ENCODE measurements at regions not wholly inside any gene's neighbourhood (a gene's known extent, or its start where the extent isn't known, plus 50 kb on each side); places are given as distances from the start of the nearest gene placed in this dataset.

DNA sequence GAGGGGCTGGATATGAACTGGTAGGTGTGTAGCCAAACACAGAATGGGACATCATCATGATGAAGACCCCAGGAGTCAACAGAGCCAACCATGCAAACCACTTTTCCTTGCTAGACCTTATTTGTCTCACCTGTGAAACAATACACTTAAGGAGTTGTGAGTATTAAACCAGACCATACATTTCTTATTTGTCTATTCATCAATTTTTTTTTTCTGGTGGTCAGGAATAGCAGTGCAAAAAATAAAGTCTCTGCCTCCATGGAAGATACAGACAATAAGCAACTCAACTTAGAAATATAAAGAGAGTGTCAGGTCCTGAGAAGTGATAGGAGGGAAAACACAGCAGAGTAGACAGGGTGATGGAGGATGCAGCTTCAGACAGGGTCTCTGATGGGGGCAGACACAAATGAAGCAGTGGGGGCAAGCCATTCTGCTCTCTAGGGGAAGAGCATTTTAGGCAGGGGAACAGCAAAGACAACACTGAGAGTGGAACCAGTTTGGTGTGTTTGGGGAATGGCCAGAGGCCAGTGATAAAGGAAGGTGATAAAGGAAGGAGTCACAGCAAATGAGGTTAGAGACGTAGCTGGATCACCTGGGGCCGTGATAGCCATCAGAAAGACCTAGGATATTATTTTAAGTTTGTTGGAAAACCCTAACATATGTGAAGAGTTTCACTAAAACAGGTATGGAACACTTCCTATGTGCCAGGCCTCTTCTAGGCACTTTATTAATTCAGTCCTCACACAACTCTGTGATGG is 256.2 kb downstream of the MAN2A1 start:
- DNase-seq, result no peak

- DNase-seq, result no peak
These were observed 256.9 kb downstream of the MAN2A1 start for GRCh38 chr5:109946610-109947009.

- no peak for DNase-seq
These were observed 257.9 kb downstream of the MAN2A1 start for GRCh38 chr5:109947667-109948066.

DNA sequence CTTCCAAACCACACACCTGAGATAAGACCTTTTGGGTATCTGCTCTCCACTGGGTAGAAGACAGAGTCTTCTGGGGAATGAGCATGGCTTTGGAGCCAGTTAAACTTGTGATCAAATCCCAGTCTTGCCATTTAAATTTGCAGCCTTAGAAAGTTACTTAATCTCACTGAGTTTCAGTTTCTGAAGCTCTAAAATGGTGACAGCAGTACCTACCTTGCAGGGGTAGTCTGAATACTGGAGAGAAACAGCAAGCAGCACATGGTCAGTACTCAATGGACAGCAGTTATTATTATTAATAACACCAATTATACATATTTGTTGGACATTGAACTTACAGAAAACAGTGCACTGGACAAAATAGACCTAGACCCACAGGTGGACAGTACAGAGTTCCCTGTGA is 260.9 kb downstream of the MAN2A1 start:
- no peak for DNase-seq

DNA sequence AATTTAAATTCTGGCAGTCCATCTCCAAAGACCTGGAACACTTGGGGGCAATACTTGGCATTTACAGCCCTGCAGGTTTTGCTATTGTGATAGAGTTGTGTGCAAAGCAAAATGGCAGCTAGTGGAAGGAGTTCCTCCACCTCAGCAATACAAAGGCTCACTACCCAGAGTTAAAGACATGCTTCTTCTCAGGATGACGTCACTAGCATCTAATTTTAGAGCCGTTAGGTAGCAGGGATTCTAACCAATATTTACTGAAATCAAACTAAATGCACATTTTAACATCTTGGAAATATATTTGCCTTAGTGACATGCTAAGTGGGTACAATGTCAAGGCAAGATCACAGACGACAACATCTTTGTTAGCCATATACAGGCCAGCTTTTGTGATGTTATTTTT is 261.6 kb downstream of the MAN2A1 start:
- no peak for DNase-seq

GRCh38 chr5:109951758-109952157 is 262.0 kb downstream of the MAN2A1 start:
- DNase-seq, result no peak

- DNase-seq, result no peak
These were observed 264.0 kb downstream of the MAN2A1 start for GRCh38 chr5:109953761-109954160.

DNA sequence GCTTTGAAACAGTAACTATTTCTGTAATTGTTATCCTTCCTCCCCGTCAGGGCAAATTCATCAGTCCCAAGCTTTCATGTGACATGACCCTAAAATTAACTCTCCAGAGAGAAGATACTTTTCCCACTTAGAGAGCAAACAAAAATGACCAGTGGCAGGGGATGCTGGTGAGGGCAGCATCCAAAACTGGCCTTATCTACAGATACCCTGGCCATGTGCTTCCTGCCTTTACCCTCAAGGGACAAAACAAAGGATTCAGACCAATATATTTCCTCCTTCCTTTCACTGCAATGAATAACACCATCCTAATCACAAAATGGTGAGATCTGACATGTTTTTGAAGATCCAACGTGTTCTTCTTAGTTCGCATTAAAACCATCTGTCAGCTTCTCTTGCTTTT is 267.2 kb downstream of the MAN2A1 start:
- no peak for DNase-seq

- DNase-seq, result no peak
These were observed 268.4 kb downstream of the MAN2A1 start for GRCh38 chr5:109958082-109958481.

DNA sequence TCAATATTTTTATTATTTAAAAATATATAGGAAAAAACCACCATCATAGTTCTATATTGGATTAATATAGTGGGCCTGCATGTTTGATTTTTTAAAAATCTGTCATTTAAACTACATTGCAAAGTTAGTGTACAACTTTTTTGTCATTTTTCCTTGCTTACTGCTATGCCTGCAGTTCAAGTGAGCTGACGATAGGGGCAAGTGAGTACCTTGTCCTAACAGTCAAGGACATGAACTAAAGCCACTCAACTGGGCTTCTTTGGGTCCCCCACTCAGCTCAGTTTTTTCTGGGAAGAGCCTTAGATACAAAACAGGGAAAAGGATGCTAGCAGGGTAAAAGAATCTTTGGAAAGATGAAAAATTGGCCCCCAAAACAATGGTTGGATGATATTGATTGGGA is 269.9 kb downstream of the MAN2A1 start:
- no peak for DNase-seq

DNA sequence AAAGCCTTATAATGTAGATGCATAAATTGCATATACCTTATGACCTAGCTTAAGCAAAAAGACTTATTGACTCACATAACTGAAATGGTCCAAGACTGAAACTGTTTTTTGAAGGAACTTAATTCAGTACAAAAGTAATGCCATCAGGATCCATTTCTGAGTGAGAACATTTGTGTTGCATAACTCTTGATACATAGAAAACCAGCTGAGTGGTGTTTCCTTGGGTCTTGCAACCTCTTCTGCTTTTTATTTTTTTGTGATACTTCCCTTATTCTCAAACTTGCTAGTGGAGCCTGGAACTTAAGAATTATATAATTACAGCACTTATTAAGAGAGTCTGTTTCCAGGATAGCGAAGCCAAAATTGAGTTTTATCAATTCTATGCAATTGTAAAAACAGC is 272.0 kb downstream of the MAN2A1 start:
- DNase-seq, result no peak

DNA sequence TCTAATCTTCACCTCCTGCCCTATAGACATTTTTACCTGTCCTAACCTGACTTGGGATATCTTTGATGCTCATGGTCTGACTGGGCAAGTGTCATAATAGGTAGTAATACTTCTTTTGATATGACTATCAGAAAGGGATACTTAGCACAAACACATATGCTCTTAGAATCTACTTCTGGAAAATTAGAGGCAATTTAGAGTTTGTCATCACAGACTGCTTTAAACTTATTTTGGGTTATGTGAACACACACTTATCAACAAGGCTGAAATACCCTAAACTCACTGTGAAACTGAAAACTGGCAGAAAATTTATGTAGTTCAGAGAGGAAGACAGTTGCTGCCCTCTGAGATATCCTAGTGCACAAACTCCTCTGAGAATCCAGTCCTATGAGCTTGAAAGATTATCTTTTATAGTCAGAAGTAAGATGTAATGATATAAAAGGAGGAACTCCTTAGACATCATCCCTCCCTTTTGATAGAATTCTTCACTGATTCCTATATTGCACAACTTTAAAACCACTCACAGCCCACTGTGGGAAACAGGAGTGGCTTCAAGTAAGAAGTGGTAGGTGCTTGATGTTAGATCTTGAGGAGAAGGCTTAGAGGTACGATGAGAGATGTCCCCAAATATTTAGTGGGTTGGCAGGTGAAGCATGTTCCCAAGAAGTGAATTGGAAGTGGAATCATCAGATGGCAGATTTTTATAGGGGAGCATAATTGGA is 273.3 kb downstream of the MAN2A1 start:
- no peak for DNase-seq

- DNase-seq, result no peak
These were observed 274.4 kb downstream of the MAN2A1 start for GRCh38 chr5:109964136-109964535.

- DNase-seq, result no peak
These were observed 275.9 kb downstream of the MAN2A1 start for GRCh38 chr5:109965634-109966033.

DNA sequence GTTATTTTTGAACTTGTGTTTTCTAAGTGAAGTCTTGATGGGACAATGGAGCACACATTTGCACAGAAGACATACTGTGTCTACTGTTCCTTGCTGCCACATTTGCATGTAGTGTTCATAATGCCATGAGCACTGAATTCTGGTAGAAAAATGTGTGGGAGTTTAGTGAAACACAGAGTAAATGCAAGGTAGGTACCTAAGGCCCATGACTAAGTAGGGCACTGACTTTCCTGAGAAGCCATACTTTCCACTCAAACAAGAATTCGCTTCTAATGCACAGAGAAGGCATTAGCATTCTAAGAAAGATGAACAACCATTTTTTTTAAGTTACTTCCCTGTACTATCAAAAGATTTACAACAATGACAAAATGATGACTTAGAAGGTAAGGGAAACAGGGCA is 282.2 kb downstream of the MAN2A1 start:
- DNase-seq, result no peak

- DNase-seq, result no peak
These were observed 292.3 kb downstream of the MAN2A1 start for GRCh38 chr5:109981979-109982378.

- DNase-seq, result no peak
These were observed 293.3 kb downstream of the MAN2A1 start for GRCh38 chr5:109982966-109983534.

DNA sequence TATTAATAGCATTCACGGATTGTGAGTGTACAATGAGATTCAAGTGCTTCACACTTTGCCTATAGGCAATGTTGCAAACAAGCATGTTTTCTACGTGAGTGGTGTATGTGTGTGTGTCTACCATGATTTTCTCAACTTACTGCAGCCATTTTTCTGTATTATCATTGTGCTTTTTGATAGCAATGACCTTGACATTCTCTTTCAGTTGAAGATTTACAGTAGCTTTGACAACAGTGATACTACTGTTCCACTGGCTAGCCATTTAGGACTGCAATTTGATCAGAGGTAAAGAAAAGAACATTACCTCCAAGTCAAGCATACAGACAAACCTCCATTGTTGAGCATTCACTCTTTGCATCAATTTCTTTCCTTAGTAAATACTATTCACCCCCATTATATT is 297.0 kb downstream of the MAN2A1 start:
- no peak for DNase-seq

GRCh38 chr5:109987355-109987754 is 297.6 kb downstream of the MAN2A1 start:
- no peak for DNase-seq

DNA sequence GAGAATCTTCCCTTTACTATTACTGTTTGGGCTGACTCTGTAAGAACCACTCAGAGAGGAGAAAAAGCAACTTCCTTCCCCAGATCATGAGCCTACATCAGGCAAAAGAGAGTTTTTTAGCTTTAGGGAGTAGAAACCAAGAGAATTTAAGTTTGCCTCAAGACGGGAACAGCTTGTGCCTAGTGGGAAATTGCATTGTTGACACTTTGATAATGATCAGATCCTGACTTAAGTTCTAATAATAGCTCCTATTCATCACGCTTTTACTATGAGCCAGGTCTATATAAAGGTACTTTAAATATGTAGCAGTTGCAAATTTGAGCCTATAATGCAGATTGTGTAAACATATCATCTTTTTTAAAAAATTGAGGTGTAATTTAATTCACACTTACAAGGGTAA is 298.2 kb downstream of the MAN2A1 start:
- DNase-seq, result no peak

GRCh38 chr5:109989161-109989560 is 299.4 kb downstream of the MAN2A1 start:
- no peak for DNase-seq

DNA sequence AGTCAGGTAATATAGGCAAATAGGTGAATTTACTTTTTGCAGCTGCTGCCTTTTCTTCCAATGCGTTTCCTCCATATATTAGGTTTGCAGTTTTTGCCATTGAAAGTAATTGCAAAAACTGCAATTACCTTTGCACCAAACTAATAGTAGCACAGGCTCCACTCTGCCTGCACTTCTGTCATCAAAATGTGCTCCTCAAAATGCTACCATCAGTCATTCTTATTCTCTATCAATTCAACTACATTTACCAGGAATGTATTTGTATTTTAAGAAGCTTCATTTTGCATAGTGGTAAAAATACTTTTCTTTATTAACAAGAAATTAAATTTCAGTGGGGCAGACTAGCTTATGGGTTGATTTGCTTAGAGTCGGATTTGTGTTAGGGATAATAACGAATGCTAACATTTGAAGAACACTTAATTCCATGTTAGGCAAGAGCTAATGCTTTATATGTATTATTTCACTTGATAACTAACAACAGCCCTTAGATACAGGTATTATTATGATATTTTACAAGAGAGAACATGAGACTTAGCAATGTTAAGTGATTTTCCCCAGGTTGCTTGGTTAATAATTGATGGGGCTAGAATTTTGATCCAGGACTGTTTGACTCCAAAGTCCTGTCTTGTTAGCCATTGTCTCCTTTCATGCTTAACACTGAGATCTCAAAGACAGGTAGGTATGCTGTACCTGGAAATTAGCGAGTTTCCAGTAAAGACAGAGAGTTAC is 300.4 kb downstream of the MAN2A1 start:
- no peak for DNase-seq

DNA sequence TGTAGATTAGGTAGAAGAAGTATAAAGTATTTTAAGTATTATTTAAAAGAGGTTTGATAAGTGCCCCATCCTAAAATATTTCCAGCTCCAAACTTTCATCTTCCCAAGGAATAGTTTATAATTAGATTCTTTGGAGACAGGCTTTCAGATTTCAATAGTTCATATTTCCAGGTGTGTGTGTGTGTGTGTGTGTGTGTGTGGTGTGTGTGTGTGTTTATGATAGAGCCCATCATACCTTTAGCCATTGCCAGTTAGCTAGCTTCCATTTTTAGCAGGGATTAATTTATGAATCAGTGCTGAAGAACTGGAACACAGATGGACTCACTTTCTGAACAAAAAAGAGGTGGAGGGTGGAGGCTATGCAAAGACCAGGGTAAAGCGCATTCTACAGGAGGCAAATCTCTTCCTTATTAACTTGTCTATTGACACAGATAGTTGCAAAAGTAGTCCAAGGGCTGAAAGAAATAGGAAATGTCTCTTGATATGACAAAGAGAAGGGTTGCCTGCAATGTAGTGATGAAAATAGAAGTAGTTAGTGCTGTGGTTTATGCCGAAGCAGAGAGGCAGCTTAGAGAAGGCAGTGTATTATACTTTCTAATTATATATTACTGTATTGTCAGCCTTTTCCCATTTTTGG is 301.1 kb downstream of the MAN2A1 start:
- no peak for DNase-seq

Data from NCI-H510A (cell line).